Fibroblast of lung (primary cell): ENCODE measurements at regions not wholly inside any gene's neighbourhood (a gene's known extent, or its start where the extent isn't known, plus 50 kb on each side); places are given as distances from the start of the nearest gene placed in this dataset.

Experiments used
- DNase-seq, 2 donors: peaks; one replicate each; pipeline versions ENCODE4 v3.0.0 to v3.0.0-alpha.2; 2010; ENCODE audit warnings: low read depth in 2 of 2
- H2AFZ ChIP-seq: 2 replicates; pipeline ENCODE4 v1.5.1; 2012; ENCODE audit warnings: low read length, control low read depth, inconsistent platforms
- H3K27ac ChIP-seq: 2 replicates; pipeline ENCODE4 v1.5.1; 2011; ENCODE audit warnings: low read length, control low read depth; ENCODE audit not compliant: insufficient read depth
- H3K27me3 ChIP-seq: 2 replicates; pipeline ENCODE4 v1.5.1; 2011; ENCODE audit warnings: mild to moderate bottlenecking, low read length; ENCODE audit not compliant: control insufficient read depth, insufficient read depth
- H3K36me3 ChIP-seq: 2 replicates; pipeline ENCODE4 v1.5.1; 2011; ENCODE audit warnings: low read length; ENCODE audit not compliant: control insufficient read depth, insufficient read depth
- H3K4me1 ChIP-seq: 2 replicates; pipeline ENCODE4 v1.5.1; 2011; ENCODE audit warnings: low read length; ENCODE audit not compliant: control insufficient read depth, insufficient read depth; ENCODE audit errors: extremely low read depth
- H3K4me2 ChIP-seq: 2 replicates; pipeline ENCODE4 v1.5.1; 2011; ENCODE audit warnings: low read length, control low read depth; ENCODE audit not compliant: insufficient read depth; ENCODE audit errors: extremely low read depth
- H3K4me3 ChIP-seq, 4 experiments: fragments of 200-600 bp in 1 of 4; sonication (generic) in 1 of 4; replicated peaks in 1 of 4; 2 replicates each; pipeline ENCODE4 v1.5.1; 2011 to 2016; ENCODE audit warnings: low read length in 4 of 4, low read depth in 3 of 4, mild to moderate bottlenecking in 3 of 4, control low read depth in 2 of 4, inconsistent platforms in 1 of 4, mixed read lengths in 1 of 4; ENCODE audit not compliant: insufficient read depth in 1 of 4; ENCODE audit errors: control extremely low read depth in 1 of 4
- H3K79me2 ChIP-seq: 2 replicates; pipeline ENCODE4 v1.5.1; 2012; ENCODE audit warnings: mild to moderate bottlenecking, low read length, inconsistent platforms; ENCODE audit not compliant: control insufficient read depth, insufficient read depth
- H3K9ac ChIP-seq: 2 replicates; pipeline ENCODE4 v1.5.1; 2011; ENCODE audit warnings: mild to moderate bottlenecking, low read length, control low read depth; ENCODE audit not compliant: insufficient read depth
- H3K9me3 ChIP-seq: 2 replicates; pipeline ENCODE4 v1.5.1; 2012; ENCODE audit warnings: low read depth, low read length; ENCODE audit not compliant: control insufficient read depth, insufficient read depth
- H4K20me1 ChIP-seq: 2 replicates; pipeline ENCODE4 v1.5.1; 2011; ENCODE audit warnings: low read length; ENCODE audit not compliant: control insufficient read depth, insufficient read depth; ENCODE audit errors: extremely low read depth
- EZH2 ChIP-seq: IDR thresholded peaks from 2 replicates; pipeline ENCODE4 v1.5.1; 2012; ENCODE audit warnings: low read length, control low read depth, mild to moderate bottlenecking; ENCODE audit errors: missing control alignments
- TF ChIP-seq, protein P1 (sequence below), 2 donors: IDR thresholded peaks in 1 of 2; conservative IDR thresholded peaks in 1 of 2; 1 replicate in 1 of 2; 2 replicates in 1 of 2; pipeline ENCODE4 v1.5.1; 2011 to 2012; ENCODE audit warnings: low read length in 2 of 2, control low read depth in 1 of 2, inconsistent platforms in 1 of 2, low read depth in 1 of 2, mild to moderate bottlenecking in 1 of 2

DNA sequence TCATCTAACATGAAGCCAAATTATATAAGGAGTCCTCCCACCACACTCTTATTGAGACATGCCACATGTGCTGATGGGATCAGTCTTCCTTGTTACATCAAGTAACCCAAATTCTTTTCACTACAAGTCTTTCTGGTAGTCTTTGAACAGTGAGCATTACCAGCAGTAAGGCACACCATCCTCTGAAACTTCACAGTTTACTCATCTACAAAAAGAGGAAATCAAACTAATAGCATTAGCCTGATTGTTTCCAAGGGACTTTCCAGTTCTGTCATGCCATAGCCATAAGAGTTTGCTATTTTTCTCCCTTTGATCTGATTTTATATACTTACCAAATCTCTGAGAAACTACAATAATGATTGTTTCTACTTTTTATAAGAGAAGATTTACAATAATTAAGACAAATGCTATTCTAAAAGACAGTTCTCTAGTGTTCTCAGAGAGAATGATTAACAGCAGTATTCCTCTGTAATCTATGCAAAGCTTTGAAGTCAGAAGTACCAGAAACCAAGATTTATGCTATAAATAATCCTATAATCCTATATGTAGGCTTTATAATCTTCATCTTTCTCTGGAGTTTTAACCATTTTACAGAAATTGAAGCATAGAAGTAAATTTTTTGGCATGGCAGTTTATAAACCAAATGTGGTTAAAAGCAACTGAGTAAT is 166.2 kb upstream of the ACO1 start:
- no peak overlapping the region for H3K4me2 ChIP-seq
- H3K79me2 ChIP-seq: no peaks in the 10 kb centered on the region
- H3K36me3 ChIP-seq: no peaks in the 10 kb centered on the region
- H3K9me3 ChIP-seq: no peaks in the 10 kb centered on the region
- no peak overlapping the region for H2AFZ ChIP-seq
- no peaks in the 10 kb centered on the region for H3K27me3 ChIP-seq
- no peaks in the 10 kb centered on the region for H4K20me1 ChIP-seq
- H3K9ac ChIP-seq: no peak overlapping the region
- H3K4me1 ChIP-seq: no peaks in the 10 kb centered on the region
- H3K27ac ChIP-seq: no peak overlapping the region
- H3K4me3 ChIP-seq: no peak overlapping the region
- TF ChIP-seq, protein P1, sequence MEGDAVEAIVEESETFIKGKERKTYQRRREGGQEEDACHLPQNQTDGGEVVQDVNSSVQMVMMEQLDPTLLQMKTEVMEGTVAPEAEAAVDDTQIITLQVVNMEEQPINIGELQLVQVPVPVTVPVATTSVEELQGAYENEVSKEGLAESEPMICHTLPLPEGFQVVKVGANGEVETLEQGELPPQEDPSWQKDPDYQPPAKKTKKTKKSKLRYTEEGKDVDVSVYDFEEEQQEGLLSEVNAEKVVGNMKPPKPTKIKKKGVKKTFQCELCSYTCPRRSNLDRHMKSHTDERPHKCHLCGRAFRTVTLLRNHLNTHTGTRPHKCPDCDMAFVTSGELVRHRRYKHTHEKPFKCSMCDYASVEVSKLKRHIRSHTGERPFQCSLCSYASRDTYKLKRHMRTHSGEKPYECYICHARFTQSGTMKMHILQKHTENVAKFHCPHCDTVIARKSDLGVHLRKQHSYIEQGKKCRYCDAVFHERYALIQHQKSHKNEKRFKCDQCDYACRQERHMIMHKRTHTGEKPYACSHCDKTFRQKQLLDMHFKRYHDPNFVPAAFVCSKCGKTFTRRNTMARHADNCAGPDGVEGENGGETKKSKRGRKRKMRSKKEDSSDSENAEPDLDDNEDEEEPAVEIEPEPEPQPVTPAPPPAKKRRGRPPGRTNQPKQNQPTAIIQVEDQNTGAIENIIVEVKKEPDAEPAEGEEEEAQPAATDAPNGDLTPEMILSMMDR (conservative IDR thresholded peaks at IDR 0.05 in 1 of 2, IDR thresholded peaks at IDR 0.05 in 1 of 2; ENCODE audit: low read depth in 1 of 2, low read length in 2 of 2): no peak
- TF ChIP-seq EZH2: no peak
- DNase-seq: no peak

DNA sequence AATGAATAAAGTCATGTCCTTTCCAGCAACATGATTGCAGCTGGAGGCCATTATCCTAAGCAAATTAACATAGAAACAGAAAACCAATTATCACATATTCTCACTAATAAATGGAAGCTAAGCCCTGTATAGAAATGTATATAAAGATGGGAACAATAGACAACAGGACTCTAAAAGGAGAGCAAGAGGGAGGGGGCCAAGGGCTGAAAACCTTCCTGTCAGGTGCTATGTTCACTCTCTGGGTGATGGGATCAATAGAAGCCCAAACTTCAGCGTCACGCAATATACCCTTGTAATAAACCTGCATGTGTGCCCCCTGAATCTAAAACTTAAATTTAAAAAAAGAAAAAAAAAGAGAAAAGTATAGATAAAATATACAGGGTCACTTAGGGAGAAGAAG is 163.7 kb upstream of the ACO1 start:
- Histone ChIP-seq H3K4me1 (no peaks in the 10 kb centered on the region), H3K27ac (no peak overlapping the region), H2AFZ (no peak overlapping the region), H3K27me3 (no peaks in the 10 kb centered on the region), H3K9ac (no peak overlapping the region), H4K20me1 (no peaks in the 10 kb centered on the region), H3K79me2 (no peaks in the 10 kb centered on the region), H3K4me3 (no peak overlapping the region), H3K9me3 (no peaks in the 10 kb centered on the region), H3K4me2 (no peak overlapping the region), H3K36me3 (no peaks in the 10 kb centered on the region)
- no peak for DNase-seq
- TF ChIP-seq, protein P1 (conservative IDR thresholded peaks at IDR 0.05 in 1 of 2, IDR thresholded peaks at IDR 0.05 in 1 of 2; ENCODE audit: low read depth in 1 of 2, low read length in 2 of 2): no peak
- TF ChIP-seq EZH2: no peak

DNA sequence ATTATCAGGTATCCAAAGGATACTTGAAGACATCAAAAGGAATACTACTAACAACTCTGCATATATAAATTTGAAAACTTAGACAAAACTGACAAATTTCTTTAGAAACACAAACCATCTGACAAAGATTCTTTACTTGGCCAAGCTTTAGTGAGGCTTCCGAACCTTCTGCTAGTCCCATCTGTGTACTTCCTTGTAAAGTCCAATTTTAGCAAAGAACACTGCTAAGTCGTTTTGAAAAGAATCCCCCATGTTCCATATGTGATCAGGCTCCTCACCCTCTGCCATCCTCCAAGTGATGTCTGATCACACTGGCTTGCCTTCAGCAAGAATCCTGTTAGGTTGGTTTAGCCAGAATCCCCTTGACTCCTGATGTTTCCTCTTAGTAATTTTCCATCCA is 150.0 kb upstream of the ACO1 start:
- no peaks in the 10 kb centered on the region for H4K20me1 ChIP-seq
- H3K4me1 ChIP-seq: no peaks in the 10 kb centered on the region
- TF ChIP-seq, protein P1 (conservative IDR thresholded peaks at IDR 0.05 in 1 of 2, IDR thresholded peaks at IDR 0.05 in 1 of 2; ENCODE audit: low read depth in 1 of 2, low read length in 2 of 2): no peak
- TF ChIP-seq EZH2: no peak
- no peaks in the 10 kb centered on the region for H3K9me3 ChIP-seq
- H3K36me3 ChIP-seq: no peaks in the 10 kb centered on the region
- no peak overlapping the region for H3K4me2 ChIP-seq
- H3K9ac ChIP-seq: no peak overlapping the region
- H3K79me2 ChIP-seq: no peaks in the 10 kb centered on the region
- no peaks in the 10 kb centered on the region for H3K27me3 ChIP-seq
- H3K4me3 ChIP-seq: no peak overlapping the region
- no peak overlapping the region for H2AFZ ChIP-seq
- no peak overlapping the region for H3K27ac ChIP-seq
- no peak for DNase-seq
